ENCODE measurements at regions not wholly inside any gene's neighbourhood (a gene's known extent, or its start where the extent isn't known, plus 50 kb on each side); places are given as distances from the start of the nearest gene placed in this dataset.

DNA sequence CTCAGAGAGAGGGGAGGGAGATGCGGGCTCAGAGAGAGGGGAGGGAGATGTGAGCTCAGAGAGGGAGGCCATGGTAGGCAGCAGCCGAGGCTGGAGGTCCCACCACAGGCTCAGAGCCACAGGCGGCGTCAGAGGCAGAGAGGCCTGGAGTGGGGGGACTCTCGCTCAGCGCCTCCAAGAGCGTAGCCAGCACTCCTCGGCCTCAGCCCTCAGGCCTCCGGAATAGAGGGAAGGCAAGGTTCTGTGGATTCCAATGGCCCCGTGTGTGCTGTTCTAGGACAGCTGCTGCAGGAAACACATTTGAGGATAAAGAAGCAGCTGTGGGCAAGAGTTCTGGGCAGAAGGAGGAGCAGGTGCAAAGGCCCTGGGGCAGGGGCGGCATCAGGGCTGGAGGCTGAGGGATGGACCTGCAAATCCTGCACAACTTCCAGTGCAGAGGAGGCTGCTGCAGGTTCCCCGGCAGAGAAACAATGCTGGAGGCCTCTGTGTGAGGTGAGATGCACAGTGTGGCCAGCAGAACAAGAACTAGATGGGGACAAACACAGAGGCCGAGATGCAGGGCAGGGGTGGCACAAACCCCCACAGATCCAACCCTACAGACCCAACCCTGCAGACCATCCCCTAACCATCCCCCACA is 59.1 kb upstream of the GALNT9 start:
- intact Hi-C loops (cut with micrococcal nuclease) = no loop called here
- no peaks in the 10 kb centered on the region for H3K36me3 Mint-ChIP-seq (ENCODE audit: low read depth)
- peaks cover 45% of the 10 kb centered on the region for H3K27me3 Mint-ChIP-seq
- H3K9me3 Mint-ChIP-seq = no peaks in the 10 kb centered on the region
- H3K27ac Mint-ChIP-seq = no peak overlapping the region
- H3K4me1 Mint-ChIP-seq (ENCODE audit: low read depth) = no peaks in the 10 kb centered on the region
- no peak overlapping the region for H3K4me3 Mint-ChIP-seq

DNA sequence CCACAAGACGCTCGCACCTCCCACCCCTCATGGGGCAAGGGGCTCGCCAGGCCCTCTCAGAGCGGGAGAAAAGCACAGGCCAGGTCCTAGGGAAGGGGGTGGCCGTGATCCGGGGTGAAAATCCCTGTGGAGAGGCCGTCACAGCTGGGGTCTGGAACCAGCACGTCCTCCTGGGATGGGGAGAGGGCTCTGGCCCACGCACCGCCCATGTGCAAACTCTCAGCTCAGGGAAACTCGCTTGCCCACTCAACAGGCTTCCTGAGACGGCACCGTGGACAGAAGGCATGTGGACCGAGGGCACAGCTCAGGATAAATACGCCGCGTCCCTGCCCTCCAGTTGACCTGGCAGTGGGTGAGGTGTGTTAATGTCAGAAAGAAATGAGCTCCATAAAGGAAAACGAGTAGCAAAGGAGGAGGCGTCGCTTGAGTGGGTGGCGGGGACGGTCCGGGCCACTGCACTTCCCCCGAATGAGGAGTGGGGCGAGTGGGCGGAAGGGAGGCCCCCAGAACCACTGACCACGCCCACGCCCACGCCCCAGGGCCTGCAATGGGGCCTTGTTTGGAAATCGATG is 57.6 kb upstream of the GALNT9 start:
- H3K4me3 Mint-ChIP-seq = no peak overlapping the region
- intact Hi-C loops (cut with micrococcal nuclease) = no loop called here
- no peaks in the 10 kb centered on the region for H3K9me3 Mint-ChIP-seq
- peaks cover 34% of the 10 kb centered on the region for H3K27me3 Mint-ChIP-seq
- H3K27ac Mint-ChIP-seq = no peak overlapping the region
- H3K4me1 Mint-ChIP-seq (ENCODE audit: low read depth) = no peaks in the 10 kb centered on the region
- H3K36me3 Mint-ChIP-seq (ENCODE audit: low read depth) = no peaks in the 10 kb centered on the region

GRCh38 chr12:132385923-132386751 is 56.7 kb upstream of the GALNT9 start:
- no peak overlapping the region for H3K27ac Mint-ChIP-seq
- no peaks in the 10 kb centered on the region for H3K9me3 Mint-ChIP-seq
- intact Hi-C loops (cut with micrococcal nuclease) = no loop called here
- no peaks in the 10 kb centered on the region for H3K36me3 Mint-ChIP-seq (ENCODE audit: low read depth)
- H3K4me1 Mint-ChIP-seq (ENCODE audit: low read depth) = no peaks in the 10 kb centered on the region
- H3K27me3 Mint-ChIP-seq = peaks cover 32% of the 10 kb centered on the region
- H3K4me3 Mint-ChIP-seq = no peak overlapping the region

- Mint-ChIP-seq H3K27ac (no peak overlapping the region), H3K9me3 (no peaks in the 10 kb centered on the region), H3K27me3 (peaks cover 30% of the 10 kb centered on the region), H3K36me3 (ENCODE audit: low read depth) (no peaks in the 10 kb centered on the region), H3K4me3 (no peak overlapping the region), H3K4me1 (ENCODE audit: low read depth) (no peaks in the 10 kb centered on the region)
- intact Hi-C loops (cut with micrococcal nuclease) = no loop called here
Observed at GRCh38 chr12:132384916-132385774, 55.8 kb upstream of the GALNT9 start.

- intact Hi-C loops (cut with micrococcal nuclease) = no loop called here
- H3K4me3 Mint-ChIP-seq = no peak overlapping the region
Observed at GRCh38 chr12:132380641-132381040, 51.3 kb upstream of the GALNT9 start.

GRCh38 chr12:132379996-132380395 is 50.6 kb upstream of the GALNT9 start:
- no peak overlapping the region for H3K4me3 Mint-ChIP-seq
- H3K9me3 Mint-ChIP-seq = no peaks in the 10 kb centered on the region
- H3K27me3 Mint-ChIP-seq = peaks cover 28% of the 10 kb centered on the region
- H3K27ac Mint-ChIP-seq = no peak overlapping the region
- H3K36me3 Mint-ChIP-seq (ENCODE audit: low read depth) = no peaks in the 10 kb centered on the region
- no peaks in the 10 kb centered on the region for H3K4me1 Mint-ChIP-seq (ENCODE audit: low read depth)
- intact Hi-C loops (cut with micrococcal nuclease) = no loop called here

More at GRCh38 chr12:132380641-132381040, 51.3 kb upstream of the GALNT9 start:
- no peaks in the 10 kb centered on the region for H3K9me3 Mint-ChIP-seq
- peaks cover 23% of the 10 kb centered on the region for H3K27me3 Mint-ChIP-seq
- H3K27ac Mint-ChIP-seq = no peak overlapping the region
- no peaks in the 10 kb centered on the region for H3K36me3 Mint-ChIP-seq (ENCODE audit: low read depth)
- H3K4me1 Mint-ChIP-seq (ENCODE audit: low read depth) = no peaks in the 10 kb centered on the region

DNA sequence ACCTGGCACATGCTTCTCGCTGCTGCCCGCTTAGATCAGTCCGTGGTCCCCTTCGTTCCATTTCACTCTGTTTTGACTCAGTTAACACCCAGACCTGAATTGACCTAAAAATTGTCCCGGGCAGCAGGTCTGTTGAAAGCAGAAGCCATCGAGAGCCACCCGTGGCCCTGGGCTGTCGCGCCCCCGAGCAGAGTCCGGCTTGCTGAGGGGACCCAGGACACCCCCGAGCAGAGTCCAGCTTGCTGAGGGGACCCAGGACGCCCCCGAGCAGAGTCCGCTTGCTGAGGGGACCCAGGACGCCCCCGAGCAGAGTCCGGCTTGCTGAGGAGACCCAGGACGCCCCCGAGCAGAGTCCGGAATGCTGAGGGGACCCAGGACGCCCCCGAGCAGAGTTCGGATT is 50.2 kb upstream of the GALNT9 start:
- H3K4me3 Mint-ChIP-seq = no peak overlapping the region
- H3K4me1 Mint-ChIP-seq (ENCODE audit: low read depth) = no peaks in the 10 kb centered on the region
- intact Hi-C loops (cut with micrococcal nuclease) = no loop called here
- no peaks in the 10 kb centered on the region for H3K9me3 Mint-ChIP-seq
- peaks cover 32% of the 10 kb centered on the region for H3K27me3 Mint-ChIP-seq
- no peak overlapping the region for H3K27ac Mint-ChIP-seq
- no peaks in the 10 kb centered on the region for H3K36me3 Mint-ChIP-seq (ENCODE audit: low read depth)

Measured in dendritic cell treated with granulocyte-macrophage colony-stimulating factor and Interleukin-4, amounts not matched to agents 40 ng/mL and 50 ng/mL, for 4 days (primary cell).